Liver (tissue), 8 donors: ENCODE measurements at regions not wholly inside any gene's neighbourhood (a gene's known extent, or its start where the extent isn't known, plus 50 kb on each side); places are given as distances from the start of the nearest gene placed in this dataset.

ENCODE experiments used
- DNase-seq: peaks from one replicate; pipeline ENCODE4 v3.0.0-alpha.2; 2017; ENCODE audit warnings: low spot score
- H3K27ac ChIP-seq, 2 donors: one replicate each; pipeline ENCODE4 v1.7.0; 2013; ENCODE audit warnings: inconsistent platforms in 2 of 2, low read length in 2 of 2, control low read depth in 1 of 2, low read depth in 1 of 2, mild to moderate bottlenecking in 1 of 2
- H3K27me3 ChIP-seq, 4 donors: one replicate each; pipeline versions ENCODE4 v1.6.1 to v1.7.0; 2013; ENCODE audit warnings: low read length in 3 of 4, inconsistent platforms in 1 of 4, mild to moderate bottlenecking in 1 of 4, moderate library complexity in 1 of 4; ENCODE audit not compliant: control insufficient read depth in 4 of 4, insufficient read depth in 4 of 4
- H3K36me3 ChIP-seq, 4 donors: one replicate each; pipeline versions ENCODE4 v1.6.1 to v1.7.0; 2013; ENCODE audit warnings: low read length in 3 of 4, mild to moderate bottlenecking in 3 of 4, low read depth in 1 of 4, moderate library complexity in 1 of 4; ENCODE audit not compliant: control insufficient read depth in 4 of 4, insufficient read depth in 3 of 4
- H3K4me1 ChIP-seq, 4 donors: one replicate each; pipeline versions ENCODE4 v1.6.1 to v1.7.0; 2013; ENCODE audit warnings: low read length in 3 of 4, mild to moderate bottlenecking in 3 of 4, moderate library complexity in 1 of 4; ENCODE audit not compliant: control insufficient read depth in 4 of 4, insufficient read depth in 4 of 4
- H3K4me3 ChIP-seq, 3 donors: one replicate each; pipeline versions ENCODE4 v1.6.1 to v1.7.0; 2013; ENCODE audit warnings: low read length in 3 of 3, control low read depth in 1 of 3, low read depth in 1 of 3, mild to moderate bottlenecking in 1 of 3
- H3K9ac ChIP-seq, 2 donors: one replicate each; pipeline ENCODE4 v1.7.0; 2013; ENCODE audit warnings: low read length in 2 of 2, mild to moderate bottlenecking in 2 of 2, moderate library complexity in 2 of 2, control low read depth in 1 of 2, low read depth in 1 of 2
- H3K9me3 ChIP-seq, 4 donors: one replicate each; pipeline versions ENCODE4 v1.6.1 to v1.7.0; 2013; ENCODE audit warnings: low read length in 3 of 4; ENCODE audit not compliant: control insufficient read depth in 4 of 4
- ATF3 ChIP-seq: IDR thresholded peaks from 2 replicates; pipeline ENCODE4 v1.6.1; 2016; ENCODE audit warnings: antibody characterized with exemption
- CTCF ChIP-seq: fragments of 150-350 bp; IDR thresholded peaks from 2 replicates; pipeline ENCODE4 v1.5.1; 2017; ENCODE audit warnings: improper control_type of control experiment, low read depth, low read length; ENCODE audit not compliant: missing input control
- EGR1 ChIP-seq, 2 donors: IDR thresholded peaks; 2 replicates each; pipeline ENCODE4 v1.6.1; 2016 to 2018; ENCODE audit warnings: antibody characterized with exemption in 2 of 2, low read depth in 2 of 2
- FOXA1 ChIP-seq: IDR thresholded peaks from 2 replicates; pipeline ENCODE4 v1.6.1; 2016; ENCODE audit warnings: antibody characterized with exemption
- FOXA2 ChIP-seq: IDR thresholded peaks from 2 replicates; pipeline ENCODE4 v1.6.1; 2016; ENCODE audit warnings: antibody characterized with exemption
- GABPA ChIP-seq, 2 donors: IDR thresholded peaks in 1 of 2; conservative IDR thresholded peaks in 1 of 2; 2 replicates each; pipeline ENCODE4 v1.6.1; 2016; ENCODE audit warnings: antibody characterized with exemption in 2 of 2, mild to moderate bottlenecking in 1 of 2, moderate library complexity in 1 of 2
- HNF4A ChIP-seq, 2 donors: conservative IDR thresholded peaks; 2 replicates each; pipeline ENCODE4 v1.6.1; 2016; ENCODE audit warnings: antibody characterized with exemption in 2 of 2, mild to moderate bottlenecking in 2 of 2
- JUND ChIP-seq, 2 donors: IDR thresholded peaks; 2 replicates each; pipeline ENCODE4 v1.6.1; 2016; ENCODE audit warnings: antibody characterized with exemption in 2 of 2
- MAX ChIP-seq: IDR thresholded peaks from 2 replicates; pipeline ENCODE4 v1.6.1; 2016; ENCODE audit warnings: antibody characterized with exemption
- NR2F2 ChIP-seq: IDR thresholded peaks from 2 replicates; pipeline ENCODE4 v1.6.1; 2016; ENCODE audit warnings: antibody characterized with exemption
- RAD21 ChIP-seq, 2 donors: IDR thresholded peaks; 2 replicates each; pipeline ENCODE4 v1.6.1; 2016; ENCODE audit warnings: antibody characterized with exemption in 2 of 2, mild to moderate bottlenecking in 2 of 2
- REST ChIP-seq: IDR thresholded peaks from 2 replicates; pipeline ENCODE4 v1.6.1; 2016; ENCODE audit warnings: antibody characterized with exemption, mild to moderate bottlenecking
- RXRA ChIP-seq, 2 donors: IDR thresholded peaks; 2 replicates each; pipeline ENCODE4 v1.6.1; 2017 to 2018; ENCODE audit warnings: antibody characterized with exemption in 2 of 2, mild to moderate bottlenecking in 1 of 2
- SP1 ChIP-seq: IDR thresholded peaks from 2 replicates; pipeline ENCODE4 v1.6.1; 2018; ENCODE audit warnings: antibody characterized with exemption, mild to moderate bottlenecking
- TAF1 ChIP-seq: conservative IDR thresholded peaks from 2 replicates; pipeline ENCODE4 v1.6.1; 2016; ENCODE audit warnings: antibody characterized with exemption, mild to moderate bottlenecking
- YY1 ChIP-seq: IDR thresholded peaks from 2 replicates; pipeline ENCODE4 v1.6.1; 2016; ENCODE audit warnings: antibody characterized with exemption, mild to moderate bottlenecking
- ZBTB33 ChIP-seq: IDR thresholded peaks from 2 replicates; pipeline ENCODE4 v1.6.1; 2016; ENCODE audit warnings: antibody characterized with exemption
- WGBS: extraction: QIAGEN DNeasy Blood & Tissue Kit; methylation state at CpG from one replicate; pipeline ENCODE4 v1.1.7; 2013; 5-methylcytosine and 5-hydroxymethylcytosine counted together
- donor health status: healthy.
- donor health status: healthy.
- donor health status: healthy.
- donor health status: healthy.
- donor health status: healthy.

- no peaks in the 10 kb centered on the region for H3K4me1 ChIP-seq
- no peak overlapping the region for H3K9ac ChIP-seq
- H3K27ac ChIP-seq = no peak overlapping the region
- H3K36me3 ChIP-seq = no peaks in the 10 kb centered on the region
- H3K9me3 ChIP-seq = no peaks in the 10 kb centered on the region
- H3K4me3 ChIP-seq = no peak overlapping the region
- DNase-seq = no peak
- H3K27me3 ChIP-seq = peaks cover 0 to 3% (median 0%) of the 10 kb centered on the region in 4 donors
- no peak for TF ChIP-seq EGR1 (IDR thresholded peaks at IDR 0.05; ENCODE audit: low read depth in 2 of 2)
- TF ChIP-seq RAD21 (IDR thresholded peaks at IDR 0.05) = no peak
- TF ChIP-seq FOXA1 = no peak
- TF ChIP-seq FOXA2 = no peak
- no peak for TF ChIP-seq NR2F2
- TF ChIP-seq ZBTB33 = no peak
- TF ChIP-seq CTCF = no peak
- TF ChIP-seq HNF4A (conservative IDR thresholded peaks at IDR 0.05) = no peak
- no peak for TF ChIP-seq RXRA (IDR thresholded peaks at IDR 0.05)
- no peak for TF ChIP-seq TAF1
- no peak for TF ChIP-seq JUND (IDR thresholded peaks at IDR 0.05)
- no peak for TF ChIP-seq SP1
- TF ChIP-seq REST = no peak
- WGBS = 66% methylated on average over 6 of the region's 6 CpGs
Measured at GRCh38 chr2:57022496-57022895, 838.7 kb downstream of the CCDC85A start.

GRCh38 chr2:57044931-57045635 lies 861.3 kb downstream of the CCDC85A start:
- DNase-seq = no peak
- Histone ChIP-seq H3K27ac (no peak overlapping the region), H3K9me3 (no peaks in the 10 kb centered on the region), H3K27me3 (no peaks in the 10 kb centered on the region), H3K4me3 (no peak overlapping the region), H3K36me3 (no peaks in the 10 kb centered on the region), H3K9ac (no peak overlapping the region), H3K4me1 (no peaks in the 10 kb centered on the region)
- WGBS = 85% methylated on average over 4 of the region's 4 CpGs
- TF ChIP-seq FOXA2 = no peak
- no peak for TF ChIP-seq YY1
- no peak for TF ChIP-seq JUND (IDR thresholded peaks at IDR 0.05)
- TF ChIP-seq EGR1 (IDR thresholded peaks at IDR 0.05; ENCODE audit: low read depth in 2 of 2) = no peak
- no peak for TF ChIP-seq TAF1
- TF ChIP-seq SP1 = no peak
- TF ChIP-seq CTCF = no peak
- no peak for TF ChIP-seq HNF4A (conservative IDR thresholded peaks at IDR 0.05)
- no peak for TF ChIP-seq ZBTB33
- no peak for TF ChIP-seq ATF3
- no peak for TF ChIP-seq FOXA1
- TF ChIP-seq GABPA (IDR thresholded peaks at IDR 0.05 in 1 of 2, conservative IDR thresholded peaks at IDR 0.05 in 1 of 2) = no peak
- TF ChIP-seq MAX = no peak
- TF ChIP-seq RXRA (IDR thresholded peaks at IDR 0.05) = no peak
